OCI-LY1 (cell line): ENCODE measurements at regions not wholly inside any gene's neighbourhood (a gene's known extent, or its start where the extent isn't known, plus 50 kb on each side); places are given as distances from the start of the nearest gene placed in this dataset.

Experiments
- EZH2 ChIP-seq: fragments of 200-600 bp; sonication (generic), shearing (Covaris generic); IDR thresholded peaks from 2 replicates; pipeline ENCODE4 v1.8.0; 2017; ENCODE audit warnings: borderline replicate concordance, mixed run types, mild to moderate bottlenecking, antibody characterized with exemption, low read length, moderate library complexity, mixed read lengths
- TF ChIP-seq, protein P1 (sequence below): fragments of 200-600 bp; sonication (generic), shearing (Covaris generic); IDR thresholded peaks from 2 replicates; pipeline ENCODE4 v1.5.1; 2017; ENCODE audit warnings: mild to moderate bottlenecking, antibody characterized with exemption, low read length, moderate library complexity, mixed read lengths

DNA sequence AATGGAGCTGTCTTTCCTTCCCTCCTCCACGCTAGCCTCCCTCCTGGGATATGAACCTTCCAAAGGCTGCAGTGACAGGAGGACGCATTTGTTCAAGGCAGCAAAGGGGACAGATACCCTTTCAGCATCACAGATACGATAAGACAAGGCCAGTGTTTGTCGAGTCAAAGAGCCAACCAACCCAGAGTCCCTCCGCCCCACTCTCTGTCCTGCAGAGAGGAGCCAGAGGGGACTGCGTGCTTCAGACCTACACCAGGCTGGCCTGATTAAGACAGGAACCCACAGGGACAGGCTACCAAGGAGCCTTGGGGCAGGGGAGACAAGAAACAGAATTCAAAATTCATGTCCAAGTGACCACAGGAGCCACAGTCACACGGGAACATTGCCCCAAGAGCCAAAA is 72.6 kb upstream of the CDH5 start:
- TF ChIP-seq, protein P1, sequence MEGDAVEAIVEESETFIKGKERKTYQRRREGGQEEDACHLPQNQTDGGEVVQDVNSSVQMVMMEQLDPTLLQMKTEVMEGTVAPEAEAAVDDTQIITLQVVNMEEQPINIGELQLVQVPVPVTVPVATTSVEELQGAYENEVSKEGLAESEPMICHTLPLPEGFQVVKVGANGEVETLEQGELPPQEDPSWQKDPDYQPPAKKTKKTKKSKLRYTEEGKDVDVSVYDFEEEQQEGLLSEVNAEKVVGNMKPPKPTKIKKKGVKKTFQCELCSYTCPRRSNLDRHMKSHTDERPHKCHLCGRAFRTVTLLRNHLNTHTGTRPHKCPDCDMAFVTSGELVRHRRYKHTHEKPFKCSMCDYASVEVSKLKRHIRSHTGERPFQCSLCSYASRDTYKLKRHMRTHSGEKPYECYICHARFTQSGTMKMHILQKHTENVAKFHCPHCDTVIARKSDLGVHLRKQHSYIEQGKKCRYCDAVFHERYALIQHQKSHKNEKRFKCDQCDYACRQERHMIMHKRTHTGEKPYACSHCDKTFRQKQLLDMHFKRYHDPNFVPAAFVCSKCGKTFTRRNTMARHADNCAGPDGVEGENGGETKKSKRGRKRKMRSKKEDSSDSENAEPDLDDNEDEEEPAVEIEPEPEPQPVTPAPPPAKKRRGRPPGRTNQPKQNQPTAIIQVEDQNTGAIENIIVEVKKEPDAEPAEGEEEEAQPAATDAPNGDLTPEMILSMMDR, result no peak
- no peak for TF ChIP-seq EZH2
